ENCODE measurements at regions not wholly inside any gene's neighbourhood (a gene's known extent, or its start where the extent isn't known, plus 50 kb on each side); places are given as distances from the start of the nearest gene placed in this dataset.

DNA sequence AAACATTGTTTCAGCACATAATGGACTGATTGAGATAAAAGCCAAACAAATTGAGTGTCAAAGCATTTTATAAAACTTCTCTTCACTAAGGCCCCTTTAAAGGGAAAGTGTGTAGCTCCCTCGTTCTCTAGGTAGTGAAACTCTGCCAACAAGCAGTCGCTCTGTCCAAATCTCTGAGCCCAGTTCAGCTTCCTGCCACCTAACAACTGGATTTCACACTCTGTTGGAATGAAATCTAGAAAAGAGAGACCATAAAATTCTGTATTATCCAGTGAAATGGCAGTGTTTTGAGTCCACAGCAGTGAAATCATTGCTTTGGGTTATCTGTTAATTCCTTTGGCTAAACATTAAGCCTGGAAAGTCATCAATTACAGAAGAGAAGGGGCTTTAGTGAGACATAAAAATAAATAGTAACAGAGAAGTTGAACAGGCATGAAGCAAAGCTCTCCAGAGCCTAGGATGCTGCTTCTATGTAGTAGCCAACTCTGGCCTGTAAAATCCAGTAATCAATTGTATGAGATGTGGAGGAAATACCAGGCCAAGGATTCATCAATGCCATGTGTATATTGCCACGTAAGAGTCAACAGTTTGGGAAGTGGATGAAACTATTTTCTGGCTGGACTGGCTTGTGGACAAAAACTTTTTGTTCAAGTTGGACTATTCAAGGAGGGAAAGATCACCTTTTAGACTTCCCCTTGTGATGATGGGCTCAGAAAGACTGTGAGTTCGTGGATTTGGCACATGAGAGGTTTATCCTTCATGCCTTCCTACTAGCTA, 122.5 kb downstream of the WIF1 start (continued):
- TF ChIP-seq CHD1 (IDR thresholded peaks at IDR 0.05; ENCODE audit: low read depth, low read length) (no peak), CREB1 (IDR thresholded peaks at IDR 0.05) (no peak), RAD21 (IDR thresholded peaks at IDR 0.05 in 1 of 2, conservative IDR thresholded peaks at IDR 0.05 in 1 of 2; ENCODE audit: low read depth in 2 of 2, low read length in 2 of 2) (no peak), RXRA (IDR thresholded peaks at IDR 0.05; ENCODE audit: insufficient read depth, low read depth, low read length) (no peak), CEBPB (IDR thresholded peaks at IDR 0.05; ENCODE audit: low read depth, low read length) (no peak)
- TF ChIP-seq, protein P1, sequence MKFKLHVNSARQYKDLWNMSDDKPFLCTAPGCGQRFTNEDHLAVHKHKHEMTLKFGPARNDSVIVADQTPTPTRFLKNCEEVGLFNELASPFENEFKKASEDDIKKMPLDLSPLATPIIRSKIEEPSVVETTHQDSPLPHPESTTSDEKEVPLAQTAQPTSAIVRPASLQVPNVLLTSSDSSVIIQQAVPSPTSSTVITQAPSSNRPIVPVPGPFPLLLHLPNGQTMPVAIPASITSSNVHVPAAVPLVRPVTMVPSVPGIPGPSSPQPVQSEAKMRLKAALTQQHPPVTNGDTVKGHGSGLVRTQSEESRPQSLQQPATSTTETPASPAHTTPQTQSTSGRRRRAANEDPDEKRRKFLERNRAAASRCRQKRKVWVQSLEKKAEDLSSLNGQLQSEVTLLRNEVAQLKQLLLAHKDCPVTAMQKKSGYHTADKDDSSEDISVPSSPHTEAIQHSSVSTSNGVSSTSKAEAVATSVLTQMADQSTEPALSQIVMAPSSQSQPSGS (IDR thresholded peaks at IDR 0.05; ENCODE audit: low read length): no peak
